Loucy (cell line): ENCODE measurements at regions not wholly inside any gene's neighbourhood (a gene's known extent, or its start where the extent isn't known, plus 50 kb on each side); places are given as distances from the start of the nearest gene placed in this dataset.

ENCODE experiments used
- CTCF ChIP-seq: fragments of 200-600 bp; sonication (generic); conservative IDR thresholded peaks from 2 replicates; pipeline ENCODE4 v1.5.1; 2014; ENCODE audit warnings: mild to moderate bottlenecking, antibody characterized with exemption, low read length
- EZH2phosphoT487 ChIP-seq: fragments of 200-600 bp; IDR thresholded peaks from 2 replicates; pipeline ENCODE4 v1.6.1; 2018; ENCODE audit warnings: antibody characterized with exemption, mild to moderate bottlenecking, moderate library complexity, borderline replicate concordance

GRCh38 chr3:59237121-59237520 is 187.3 kb upstream of the CFAP20DC start:
- TF ChIP-seq CTCF (no peak), EZH2phosphoT487 (no peak)
